Breast epithelium (tissue), 4 donors: ENCODE measurements at regions not wholly inside any gene's neighbourhood (a gene's known extent, or its start where the extent isn't known, plus 50 kb on each side); places are given as distances from the start of the nearest gene placed in this dataset.

Source experiments
- DNase-seq, 2 donors: peaks; one replicate each; pipeline ENCODE4 v3.0.0-alpha.2; 2019; ENCODE audit warnings: low spot score in 2 of 2
- H3K27ac ChIP-seq, 2 donors: fragments of 200-600 bp; sonication (generic) in 1 of 2; one replicate each; pipeline ENCODE4 v1.5.1; 2016 to 2019; ENCODE audit warnings: mild to moderate bottlenecking in 1 of 2
- H3K27me3 ChIP-seq, 2 donors: fragments of 200-600 bp; sonication (generic) in 1 of 2; one replicate each; pipeline versions ENCODE4 v1.5.1 to v1.6.0; 2017 to 2019; ENCODE audit warnings: control low read depth in 1 of 2, mild to moderate bottlenecking in 1 of 2
- H3K36me3 ChIP-seq: fragments of 200-600 bp; one replicate; pipeline ENCODE4 v1.5.1; 2019
- H3K4me1 ChIP-seq, 2 donors: fragments of 200-600 bp; sonication (generic); one replicate each; pipeline ENCODE4 v1.5.1; 2016 to 2019; ENCODE audit warnings: control low read depth in 1 of 2
- H3K4me3 ChIP-seq, 3 donors: fragments of 200-600 bp; sonication (generic); 1 replicate in 2 of 3; 2 replicates in 1 of 3; pipeline ENCODE4 v1.5.1; 2016 to 2019; ENCODE audit warnings: mild to moderate bottlenecking in 3 of 3, moderate library complexity in 2 of 3
- H3K9me3 ChIP-seq, 2 donors: fragments of 200-600 bp; sonication (generic) in 1 of 2; one replicate each; pipeline ENCODE4 v1.5.1; 2016 to 2019; ENCODE audit warnings: control low read depth in 1 of 2
- POLR2A ChIP-seq: fragments of 450-650 bp; IDR thresholded peaks from one replicate; pipeline ENCODE4 v1.6.1; 2016; ENCODE audit warnings: antibody characterized with exemption, mild to moderate bottlenecking, moderate library complexity
- POLR2AphosphoS5 ChIP-seq, 3 donors: sonication (generic); formaldehyde crosslinking; IDR thresholded peaks; one replicate each; pipeline ENCODE4 v1.6.1; 2017; ENCODE audit warnings: antibody characterized with exemption in 3 of 3
- intact Hi-C: fragments of 100-400 bp; cut with DNase I; formaldehyde crosslinking; loops from one replicate; pipeline ENCODE4 v1.15.1; 2023; ENCODE audit warnings: low total_unique reads
- TF ChIP-seq, protein P1 (sequence below), 3 donors: fragments of 450-650 bp; IDR thresholded peaks; one replicate each; pipeline ENCODE4 v1.5.1; 2016 to 2017; ENCODE audit warnings: antibody characterized with exemption in 3 of 3, mild to moderate bottlenecking in 3 of 3, moderate library complexity in 3 of 3

DNA sequence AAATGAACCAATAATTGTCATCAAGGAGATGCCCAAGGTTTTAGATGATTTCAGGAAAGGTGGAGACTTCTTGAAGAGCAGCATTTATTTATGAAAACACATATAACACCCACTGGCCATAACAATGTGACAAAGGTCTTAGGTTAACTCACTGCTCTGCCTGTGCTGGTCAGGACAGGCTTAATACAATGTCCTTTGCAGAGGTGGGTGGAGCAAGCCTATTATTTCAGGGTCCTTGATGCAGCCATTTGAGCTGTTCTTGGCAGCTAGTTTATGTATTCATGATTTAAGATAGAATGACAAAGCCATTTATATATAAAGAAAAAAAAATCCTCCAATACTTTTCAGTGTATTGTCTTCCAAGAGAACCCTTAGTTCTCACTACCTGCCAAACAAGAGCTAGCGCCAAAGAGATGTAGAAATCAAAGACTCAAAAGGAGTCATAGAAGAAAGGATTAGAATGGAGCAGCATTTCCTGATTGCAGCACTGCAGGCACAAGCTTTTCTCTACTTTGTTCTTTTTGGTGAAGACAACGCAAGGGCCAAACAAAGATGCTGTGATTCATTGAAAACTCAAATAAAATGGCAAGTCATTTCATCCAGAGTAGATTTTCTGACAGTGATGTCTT is 124.3 kb upstream of the TSHZ2 start:
- no peaks in the 10 kb centered on the region for H3K9me3 ChIP-seq
- no peaks in the 10 kb centered on the region for H3K36me3 ChIP-seq
- H3K4me3 ChIP-seq = no peak overlapping the region
- DNase-seq = no peak
- H3K4me1 ChIP-seq = no peaks in the 10 kb centered on the region
- H3K27me3 ChIP-seq = no peaks in the 10 kb centered on the region
- intact Hi-C loops = no loop called here
- peak overlapping the region; percentile 27 to 76 for H3K27ac ChIP-seq
- peak in 1 of 3 donors; percentile 13 for TF ChIP-seq POLR2AphosphoS5 (IDR thresholded peaks at IDR 0.05)
- TF ChIP-seq, protein P1, sequence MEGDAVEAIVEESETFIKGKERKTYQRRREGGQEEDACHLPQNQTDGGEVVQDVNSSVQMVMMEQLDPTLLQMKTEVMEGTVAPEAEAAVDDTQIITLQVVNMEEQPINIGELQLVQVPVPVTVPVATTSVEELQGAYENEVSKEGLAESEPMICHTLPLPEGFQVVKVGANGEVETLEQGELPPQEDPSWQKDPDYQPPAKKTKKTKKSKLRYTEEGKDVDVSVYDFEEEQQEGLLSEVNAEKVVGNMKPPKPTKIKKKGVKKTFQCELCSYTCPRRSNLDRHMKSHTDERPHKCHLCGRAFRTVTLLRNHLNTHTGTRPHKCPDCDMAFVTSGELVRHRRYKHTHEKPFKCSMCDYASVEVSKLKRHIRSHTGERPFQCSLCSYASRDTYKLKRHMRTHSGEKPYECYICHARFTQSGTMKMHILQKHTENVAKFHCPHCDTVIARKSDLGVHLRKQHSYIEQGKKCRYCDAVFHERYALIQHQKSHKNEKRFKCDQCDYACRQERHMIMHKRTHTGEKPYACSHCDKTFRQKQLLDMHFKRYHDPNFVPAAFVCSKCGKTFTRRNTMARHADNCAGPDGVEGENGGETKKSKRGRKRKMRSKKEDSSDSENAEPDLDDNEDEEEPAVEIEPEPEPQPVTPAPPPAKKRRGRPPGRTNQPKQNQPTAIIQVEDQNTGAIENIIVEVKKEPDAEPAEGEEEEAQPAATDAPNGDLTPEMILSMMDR (IDR thresholded peaks at IDR 0.05) = no peak

DNA sequence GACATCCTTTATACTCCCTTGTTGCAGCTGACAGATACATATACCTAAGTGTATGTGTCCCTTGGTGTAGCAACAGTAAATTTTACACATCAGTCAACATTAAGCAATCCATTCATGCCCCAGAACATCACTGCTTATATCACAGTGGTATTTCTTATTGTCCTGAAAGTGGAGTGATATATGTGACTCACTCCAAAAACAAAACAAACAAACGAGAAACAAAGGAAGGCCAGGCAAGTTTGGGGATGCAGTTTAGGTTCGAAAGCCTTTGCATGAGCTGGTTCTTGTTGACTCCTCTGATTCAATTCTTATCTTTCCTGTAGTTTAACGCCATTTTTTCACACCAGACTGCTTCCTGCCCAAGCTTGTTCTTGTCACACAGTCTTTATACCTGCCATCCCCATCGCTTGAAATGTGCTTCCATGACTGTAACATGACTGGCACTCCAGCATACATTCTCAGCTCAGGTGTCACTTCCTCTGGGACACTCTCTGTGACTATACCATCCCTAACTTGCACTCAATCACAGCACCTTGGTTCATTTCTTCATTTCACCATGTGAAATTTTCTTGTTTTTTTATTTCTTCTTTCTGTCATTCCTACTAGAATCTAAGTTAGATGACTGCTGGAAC is 125.0 kb upstream of the TSHZ2 start:
- intact Hi-C loops = no loop called here
- no peak for DNase-seq
- Histone ChIP-seq H3K27me3 (no peaks in the 10 kb centered on the region), H3K4me3 (no peak overlapping the region), H3K27ac (peak overlapping the region in 1 of 2 donors; percentile 27), H3K9me3 (no peaks in the 10 kb centered on the region), H3K36me3 (no peaks in the 10 kb centered on the region), H3K4me1 (no peaks in the 10 kb centered on the region)
- TF ChIP-seq POLR2A (no peak), POLR2AphosphoS5 (IDR thresholded peaks at IDR 0.05) (no peak)
- TF ChIP-seq, protein P1 (IDR thresholded peaks at IDR 0.05) = no peak

DNA sequence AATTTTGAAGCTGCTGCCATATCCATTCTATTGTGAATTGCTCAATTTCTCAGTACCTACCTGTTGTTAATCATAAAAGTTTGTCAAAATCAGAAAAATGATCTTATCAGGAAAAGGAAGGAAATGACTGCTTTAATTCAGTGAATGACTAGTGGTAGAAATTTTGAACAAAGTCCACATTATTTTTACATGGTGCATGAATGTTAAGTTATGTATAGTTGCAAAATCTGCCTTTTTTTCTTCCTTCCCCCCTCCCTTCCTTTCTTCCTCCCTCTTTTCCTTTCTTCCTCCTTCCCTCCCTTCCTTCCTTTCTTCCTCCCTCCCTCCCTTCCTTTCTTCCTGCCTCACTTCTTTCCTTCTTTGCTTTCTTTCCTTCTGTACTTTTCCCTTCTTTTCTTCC is 127.1 kb upstream of the TSHZ2 start:
- Histone ChIP-seq H3K27me3 (no peaks in the 10 kb centered on the region), H3K4me3 (no peak overlapping the region), H3K36me3 (no peaks in the 10 kb centered on the region), H3K27ac (no peak overlapping the region), H3K4me1 (no peaks in the 10 kb centered on the region), H3K9me3 (no peaks in the 10 kb centered on the region)
- DNase-seq = no peak
- intact Hi-C loops = no loop called here
- TF ChIP-seq, protein P1 (IDR thresholded peaks at IDR 0.05) = no peak
- TF ChIP-seq POLR2AphosphoS5 (IDR thresholded peaks at IDR 0.05) = no peak

DNA sequence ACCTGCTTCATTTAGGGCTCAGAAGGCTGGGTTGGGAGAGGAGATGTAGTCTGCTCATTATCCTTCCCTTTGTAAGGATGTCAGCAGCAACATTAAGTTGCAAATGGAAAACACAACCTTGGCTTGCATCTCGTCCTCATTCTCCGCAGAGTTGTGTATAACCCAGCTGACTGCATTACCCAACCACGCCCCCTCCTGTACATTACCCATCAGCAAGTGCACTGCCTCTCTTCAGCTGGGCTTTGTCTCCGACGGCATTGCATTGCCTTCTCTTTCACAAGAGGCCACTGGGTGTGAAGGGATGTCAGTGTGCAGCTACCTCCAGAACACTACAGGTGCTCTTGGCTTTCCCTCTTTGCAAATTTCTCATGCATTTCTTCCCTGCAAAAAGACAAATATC is 128.7 kb upstream of the TSHZ2 start:
- DNase-seq = no peak
- H3K36me3 ChIP-seq = no peaks in the 10 kb centered on the region
- H3K4me3 ChIP-seq = no peak overlapping the region
- intact Hi-C loops = no loop called here
- TF ChIP-seq, protein P1 (IDR thresholded peaks at IDR 0.05) = no peak
- TF ChIP-seq POLR2A (no peak), POLR2AphosphoS5 (IDR thresholded peaks at IDR 0.05) (no peak)
- no peaks in the 10 kb centered on the region for H3K27me3 ChIP-seq
- no peaks in the 10 kb centered on the region for H3K4me1 ChIP-seq
- no peaks in the 10 kb centered on the region for H3K9me3 ChIP-seq
- no peak overlapping the region for H3K27ac ChIP-seq

DNA sequence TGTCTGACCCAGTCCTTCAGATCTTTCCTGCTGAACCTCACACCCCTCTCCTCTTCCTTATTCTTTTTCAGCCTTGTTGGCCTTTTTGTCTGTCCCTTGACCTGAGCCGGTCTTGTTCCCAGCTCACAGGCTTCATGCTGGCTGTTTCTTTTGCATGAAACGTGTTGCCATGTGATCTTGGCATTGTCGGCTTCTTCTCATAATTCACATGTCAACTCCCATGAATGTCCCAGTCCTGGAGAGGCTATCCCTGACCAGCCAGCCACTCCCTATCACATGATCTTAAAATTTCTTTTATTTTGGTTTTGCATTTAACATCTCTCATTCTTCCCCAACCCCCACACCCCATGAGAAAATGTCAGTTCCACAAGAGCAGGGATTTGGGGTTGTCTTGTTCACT is 131.2 kb upstream of the TSHZ2 start:
- DNase-seq = no peak
- H3K4me1 ChIP-seq = no peaks in the 10 kb centered on the region
- no peaks in the 10 kb centered on the region for H3K9me3 ChIP-seq
- no peaks in the 10 kb centered on the region for H3K27me3 ChIP-seq
- no peaks in the 10 kb centered on the region for H3K36me3 ChIP-seq
- TF ChIP-seq POLR2AphosphoS5 (IDR thresholded peaks at IDR 0.05) = no peak
- TF ChIP-seq, protein P1 (IDR thresholded peaks at IDR 0.05) = no peak
- TF ChIP-seq POLR2A = no peak
- intact Hi-C loops = no loop called here
- no peak overlapping the region for H3K27ac ChIP-seq
- no peak overlapping the region for H3K4me3 ChIP-seq
